Cardiac fibroblast (primary cell): ENCODE measurements at regions not wholly inside any gene's neighbourhood (a gene's known extent, or its start where the extent isn't known, plus 50 kb on each side); places are given as distances from the start of the nearest gene placed in this dataset.

ENCODE experiments used
- DNase-seq, 2 donors: peaks; one replicate each; pipeline versions ENCODE4 v3.0.0 to v3.0.0-alpha.2; 2010; ENCODE audit warnings: low read depth in 2 of 2
- H3K4me3 ChIP-seq, 2 donors: replicated peaks in 1 of 2; 1 replicate in 1 of 2; 2 replicates in 1 of 2; pipeline ENCODE4 v1.5.1; 2011; ENCODE audit warnings: low read depth in 2 of 2, low read length in 2 of 2, mild to moderate bottlenecking in 2 of 2, moderate library complexity in 1 of 2
- CTCF ChIP-seq: IDR thresholded peaks from one replicate; pipeline ENCODE4 v1.5.1; 2011; ENCODE audit warnings: low read depth, mild to moderate bottlenecking, low read length, inconsistent platforms

GRCh38 chr2:52931660-52932059 is 835.9 kb upstream of the CHAC2 start:
- no peak overlapping the region for H3K4me3 ChIP-seq
- no peak for DNase-seq
- no peak for TF ChIP-seq CTCF

- DNase-seq: no peak
- TF ChIP-seq CTCF: no peak
- H3K4me3 ChIP-seq: no peak overlapping the region
Observed at GRCh38 chr2:52929412-52929811, 838.2 kb upstream of the CHAC2 start.

GRCh38 chr2:52919673-52920072 is 847.9 kb upstream of the CHAC2 start:
- no peak for DNase-seq
- no peak overlapping the region for H3K4me3 ChIP-seq
- TF ChIP-seq CTCF: no peak

- no peak for TF ChIP-seq CTCF
- no peak overlapping the region for H3K4me3 ChIP-seq
- DNase-seq: peak in 1 of 2 donors; percentile 44
Observed at GRCh38 chr2:52918551-52918950, 849.1 kb upstream of the CHAC2 start.

- DNase-seq: no peak
- no peak overlapping the region for H3K4me3 ChIP-seq
- TF ChIP-seq CTCF: no peak
Observed at GRCh38 chr2:52916981-52917380, 850.6 kb upstream of the CHAC2 start.

GRCh38 chr2:52904355-52904891 is 863.2 kb upstream of the CHAC2 start:
- no peak overlapping the region for H3K4me3 ChIP-seq
- no peak for TF ChIP-seq CTCF
- no peak for DNase-seq

GRCh38 chr2:52897511-52898044 is 870.0 kb upstream of the CHAC2 start:
- TF ChIP-seq CTCF: no peak
- no peak for DNase-seq
- no peak overlapping the region for H3K4me3 ChIP-seq
